C4-2B (cell line): ENCODE measurements at regions not wholly inside any gene's neighbourhood (a gene's known extent, or its start where the extent isn't known, plus 50 kb on each side); places are given as distances from the start of the nearest gene placed in this dataset.

Experiments
- CTCF ChIP-seq: fragments of 450-650 bp; conservative IDR thresholded peaks from 2 replicates; pipeline ENCODE4 v1.5.1; 2017; ENCODE audit warnings: mild to moderate bottlenecking
- ZFX ChIP-seq: fragments of 450-650 bp; IDR thresholded peaks from 2 replicates; pipeline ENCODE4 v1.6.1; 2017

- TF ChIP-seq CTCF (no peak), ZFX (no peak)
These were observed 167.0 kb downstream of the ZC3H11B start for GRCh38 chr1:219445864-219446263.
